Astrocyte (in vitro differentiated cells and primary cell): ENCODE measurements at regions not wholly inside any gene's neighbourhood (a gene's known extent, or its start where the extent isn't known, plus 50 kb on each side); places are given as distances from the start of the nearest gene placed in this dataset.

ENCODE experiments used
- DNase-seq: peaks from one replicate; pipeline ENCODE4 v3.0.0-alpha.2; 2010; ENCODE audit warnings: low read depth
- FAIRE-seq: peaks from 2 replicates; lab custom pipeline; 2011; peaks lifted over from hg19 to GRCh38; lab: Jason Lieb, UNC
- H2AFZ ChIP-seq: 2 replicates; pipeline ENCODE4 v1.6.0; 2012; ENCODE audit warnings: low read depth, low read length, inconsistent platforms
- H3K27ac ChIP-seq: 2 replicates; pipeline ENCODE4 v1.5.1; 2011; ENCODE audit warnings: low read depth, low read length, inconsistent platforms
- H3K27me3 ChIP-seq: 2 replicates; pipeline ENCODE4 v1.6.0; 2011; ENCODE audit warnings: low read length, inconsistent platforms; ENCODE audit not compliant: insufficient read depth
- H3K36me3 ChIP-seq: 2 replicates; pipeline ENCODE4 v1.5.1; 2011; ENCODE audit warnings: low read length, inconsistent platforms; ENCODE audit not compliant: insufficient read depth
- H3K4me1 ChIP-seq: 2 replicates; pipeline ENCODE4 v1.5.1; 2011; ENCODE audit warnings: low read length, inconsistent platforms; ENCODE audit not compliant: insufficient read depth
- H3K4me2 ChIP-seq: 2 replicates; pipeline ENCODE4 v1.6.0; 2012; ENCODE audit warnings: low read length, inconsistent platforms
- H3K4me3 ChIP-seq: 2 replicates; pipeline ENCODE4 v1.5.1; 2011; ENCODE audit warnings: low read depth, mild to moderate bottlenecking, low read length, inconsistent platforms; ENCODE audit not compliant: insufficient read depth
- H3K79me2 ChIP-seq: 2 replicates; pipeline ENCODE4 v1.6.0; 2012; ENCODE audit warnings: mild to moderate bottlenecking, low read length, inconsistent platforms; ENCODE audit not compliant: insufficient read depth
- H3K9ac ChIP-seq: 2 replicates; pipeline ENCODE4 v1.6.0; 2012; ENCODE audit warnings: mild to moderate bottlenecking, low read length, inconsistent platforms
- H3K9me3 ChIP-seq: 2 replicates; pipeline ENCODE4 v1.5.1; 2012; ENCODE audit warnings: low read depth, mild to moderate bottlenecking, low read length, inconsistent platforms; ENCODE audit not compliant: insufficient read depth
- H4K20me1 ChIP-seq: 2 replicates; pipeline ENCODE4 v1.6.0; 2012; ENCODE audit warnings: low read length, inconsistent platforms; ENCODE audit not compliant: insufficient read depth
- H3K27ac Mint-ChIP-seq: one replicate; pipeline ENCODE4 v1.8.0; 2021; ENCODE audit warnings: mild to moderate bottlenecking, mixed read lengths; ENCODE audit not compliant: unreplicated experiment
- H3K27me3 Mint-ChIP-seq: one replicate; pipeline ENCODE4 v1.8.0; 2021; ENCODE audit warnings: low read depth, mixed read lengths; ENCODE audit not compliant: unreplicated experiment
- H3K36me3 Mint-ChIP-seq: one replicate; pipeline ENCODE4 v1.8.0; 2021; ENCODE audit warnings: low read depth, mixed read lengths; ENCODE audit not compliant: unreplicated experiment
- H3K4me1 Mint-ChIP-seq: one replicate; pipeline ENCODE4 v1.8.0; 2021; ENCODE audit warnings: low read depth, mixed read lengths; ENCODE audit not compliant: unreplicated experiment
- H3K4me3 Mint-ChIP-seq: one replicate; pipeline ENCODE4 v1.8.0; 2021; ENCODE audit warnings: mild to moderate bottlenecking, moderate library complexity, mixed read lengths; ENCODE audit not compliant: unreplicated experiment
- H3K9me3 Mint-ChIP-seq: one replicate; pipeline ENCODE4 v1.8.0; 2021; ENCODE audit warnings: mild to moderate bottlenecking, mixed read lengths; ENCODE audit not compliant: unreplicated experiment
- CTCF ChIP-seq: IDR thresholded peaks from 2 replicates; pipeline ENCODE4 v1.5.1; 2011; ENCODE audit warnings: low read depth, mild to moderate bottlenecking, inconsistent platforms, low read length, moderate library complexity; ENCODE audit not compliant: insufficient read depth
- EZH2 ChIP-seq: IDR thresholded peaks from 2 replicates; pipeline ENCODE4 v1.6.1; 2012; ENCODE audit warnings: mild to moderate bottlenecking, low read length, inconsistent platforms; ENCODE audit not compliant: insufficient read depth

- H3K4me3 Mint-ChIP-seq, result no peak overlapping the region
- H3K27me3 Mint-ChIP-seq, result peaks cover 31% of the 10 kb centered on the region
Measured at GRCh38 chr17:72236980-72237633, 116.3 kb downstream of the SOX9 start.

GRCh38 chr17:72238157-72238673 is 117.4 kb downstream of the SOX9 start:
- H3K36me3 ChIP-seq, result no peaks in the 10 kb centered on the region
- Mint-ChIP-seq H3K4me3 (no peak overlapping the region), H3K4me1 (no peaks in the 10 kb centered on the region), H3K27ac (no peak overlapping the region), H3K27me3 (peaks cover 32% of the 10 kb centered on the region), H3K36me3 (no peaks in the 10 kb centered on the region), H3K9me3 (peaks cover 12% of the 10 kb centered on the region)
- H2AFZ ChIP-seq, result no peak overlapping the region
- no peaks in the 10 kb centered on the region for H3K4me1 ChIP-seq
- no peaks in the 10 kb centered on the region for H3K9me3 ChIP-seq
- no peak overlapping the region for H3K9ac ChIP-seq
- no peaks in the 10 kb centered on the region for H4K20me1 ChIP-seq
- peaks cover 4% of the 10 kb centered on the region for H3K27me3 ChIP-seq
- DNase-seq (no peak), FAIRE-seq (no peak)
- no peak overlapping the region for H3K27ac ChIP-seq
- H3K4me3 ChIP-seq, result no peak overlapping the region
- no peak overlapping the region for H3K4me2 ChIP-seq
- H3K79me2 ChIP-seq, result no peaks in the 10 kb centered on the region
- TF ChIP-seq EZH2 (no peak), CTCF (no peak)

More at GRCh38 chr17:72236980-72237633, 116.3 kb downstream of the SOX9 start:
- no peaks in the 10 kb centered on the region for H3K9me3 ChIP-seq
- Mint-ChIP-seq H3K9me3 (peaks cover 11% of the 10 kb centered on the region), H3K36me3 (no peaks in the 10 kb centered on the region), H3K27ac (no peak overlapping the region), H3K4me1 (no peaks in the 10 kb centered on the region)
- H3K4me1 ChIP-seq, result no peaks in the 10 kb centered on the region
- H3K4me2 ChIP-seq, result no peak overlapping the region
- peaks cover 4% of the 10 kb centered on the region for H3K27me3 ChIP-seq
- no peak overlapping the region for H3K9ac ChIP-seq
- no peak for TF ChIP-seq CTCF
- no peak for TF ChIP-seq EZH2
- no peak overlapping the region for H3K4me3 ChIP-seq
- no peaks in the 10 kb centered on the region for H3K36me3 ChIP-seq
- FAIRE-seq (no peak), DNase-seq (no peak)
- no peak overlapping the region for H2AFZ ChIP-seq
- H3K79me2 ChIP-seq, result no peaks in the 10 kb centered on the region
- H3K27ac ChIP-seq, result no peak overlapping the region
- H4K20me1 ChIP-seq, result no peaks in the 10 kb centered on the region

- DNase-seq, result no peak
- Histone ChIP-seq H3K27ac (no peak overlapping the region), H4K20me1 (no peaks in the 10 kb centered on the region), H3K9ac (no peak overlapping the region), H3K36me3 (no peaks in the 10 kb centered on the region), H2AFZ (no peak overlapping the region), H3K4me1 (no peaks in the 10 kb centered on the region), H3K79me2 (no peaks in the 10 kb centered on the region), H3K9me3 (no peaks in the 10 kb centered on the region), H3K4me3 (no peak overlapping the region), H3K27me3 (peaks cover 4% of the 10 kb centered on the region), H3K4me2 (no peak overlapping the region)
- Mint-ChIP-seq H3K4me3 (no peak overlapping the region), H3K27ac (no peak overlapping the region), H3K36me3 (no peaks in the 10 kb centered on the region), H3K4me1 (no peaks in the 10 kb centered on the region), H3K27me3 (peaks cover 29% of the 10 kb centered on the region), H3K9me3 (peaks cover 12% of the 10 kb centered on the region)
- no peak for FAIRE-seq
- TF ChIP-seq CTCF (no peak), EZH2 (no peak)
Measured at GRCh38 chr17:72239548-72239947, 118.7 kb downstream of the SOX9 start.
